Endothelial cell of umbilical vein (primary cell): ENCODE measurements at regions not wholly inside any gene's neighbourhood (a gene's known extent, or its start where the extent isn't known, plus 50 kb on each side); places are given as distances from the start of the nearest gene placed in this dataset.

Source experiments
- BruUV-seq: library from RNA; stranded (reverse); fragments of 400-500 nt; replicated peaks from 2 replicates; lab custom pipeline; 2021; lab: Mats Ljungman, UMichigan
- CTCF ChIA-PET: fragments of 300-600, 350-600 bp; sonication (Branson Sonifier 250); formaldehyde crosslinking; loops from one replicate; lab custom pipeline; 2021; ENCODE audit warnings: antibody characterized with exemption, inconsistent platforms; lab: Charles Lee
- POLR2A ChIA-PET: fragments of 300-600, 350-600 bp; sonication (Branson Sonifier 250); formaldehyde crosslinking; loops from one replicate; lab custom pipeline; 2021; ENCODE audit warnings: antibody characterized with exemption, inconsistent platforms; lab: Charles Lee
- DNase-seq: peaks from one replicate; pipeline ENCODE4 v3.0.0-alpha.2; 2011; ENCODE audit warnings: low read depth, low spot score
- FAIRE-seq: peaks from 2 replicates; lab custom pipeline; 2011; peaks lifted over from hg19 to GRCh38; lab: Jason Lieb, UNC
- H2AFZ ChIP-seq: 2 replicates; pipeline ENCODE4 v1.6.0; 2012; ENCODE audit warnings: low read depth, low read length, control low read depth, inconsistent platforms
- H3K27ac ChIP-seq: 2 replicates; pipeline ENCODE4 v1.5.1; 2011; ENCODE audit warnings: low read depth, mild to moderate bottlenecking, control low read depth, low read length, moderate library complexity; ENCODE audit not compliant: insufficient read depth
- H3K27me3 ChIP-seq, 2 experiments: 2 replicates each; pipeline versions ENCODE4 v1.6.0 to v1.6.1; 2011; ENCODE audit warnings: low read length in 2 of 2, mixed read lengths in 1 of 2; ENCODE audit not compliant: control insufficient read depth in 2 of 2, insufficient read depth in 2 of 2
- H3K36me3 ChIP-seq, 2 experiments: 2 replicates in 1 of 2; 3 replicates in 1 of 2; pipeline ENCODE4 v1.5.1; 2011; ENCODE audit warnings: low read length in 2 of 2, mild to moderate bottlenecking in 1 of 2, moderate library complexity in 1 of 2; ENCODE audit not compliant: control insufficient read depth in 2 of 2, insufficient read depth in 2 of 2; ENCODE audit errors: extremely low read depth in 1 of 2
- H3K4me1 ChIP-seq: 3 replicates; pipeline ENCODE4 v1.5.1; 2011; ENCODE audit warnings: mild to moderate bottlenecking, low read length; ENCODE audit not compliant: control insufficient read depth, insufficient read depth; ENCODE audit errors: extremely low read depth
- H3K4me2 ChIP-seq: 2 replicates; pipeline ENCODE4 v1.6.1; 2011; ENCODE audit warnings: low read length, control low read depth, mixed read lengths; ENCODE audit not compliant: insufficient read depth
- H3K4me3 ChIP-seq, 3 experiments: fragments of 200-600 bp in 1 of 3; sonication (generic), shearing (Covaris generic) in 1 of 3; replicated peaks in 1 of 3; 2 replicates each; pipeline ENCODE4 v1.5.1; 2011 to 2016; ENCODE audit warnings: control low read depth in 3 of 3, low read length in 3 of 3, mild to moderate bottlenecking in 2 of 3, inconsistent platforms in 1 of 3, low read depth in 1 of 3, moderate library complexity in 1 of 3; ENCODE audit not compliant: insufficient read depth in 1 of 3
- H3K79me2 ChIP-seq: 2 replicates; pipeline ENCODE4 v1.6.0; 2012; ENCODE audit warnings: low read length, inconsistent platforms; ENCODE audit not compliant: control insufficient read depth, insufficient read depth
- H3K9ac ChIP-seq: replicated peaks from 2 replicates; pipeline ENCODE3; 2011; ENCODE audit warnings: low read length, control low read depth; ENCODE audit not compliant: insufficient read depth; ENCODE audit errors: extremely low read depth
- H3K9me1 ChIP-seq: replicated peaks from 3 replicates; pipeline ENCODE4 v1.6.0; 2011; ENCODE audit warnings: mild to moderate bottlenecking, low read length; ENCODE audit not compliant: control insufficient read depth, insufficient read depth; ENCODE audit errors: extremely low read depth
- H3K9me3 ChIP-seq: replicated peaks from 2 replicates; pipeline ENCODE4 v1.5.1; 2012; ENCODE audit warnings: low read length, inconsistent platforms; ENCODE audit not compliant: control insufficient read depth, insufficient read depth
- H4K20me1 ChIP-seq: replicated peaks from 2 replicates; pipeline ENCODE3; 2011; ENCODE audit warnings: mild to moderate bottlenecking, low read length; ENCODE audit not compliant: control insufficient read depth, insufficient read depth; ENCODE audit errors: extremely low read depth
- EZH2 ChIP-seq: IDR thresholded peaks from 2 replicates; pipeline ENCODE4 v1.6.1; 2012; ENCODE audit warnings: borderline replicate concordance, low read depth, mild to moderate bottlenecking, moderate library complexity, low read length, inconsistent platforms; ENCODE audit not compliant: severe bottlenecking
- FOS ChIP-seq: IDR thresholded peaks from 2 replicates; pipeline ENCODE4 v1.6.1; 2011; ENCODE audit warnings: mild to moderate bottlenecking, low read length, moderate library complexity, borderline replicate concordance; ENCODE audit not compliant: insufficient read depth
- GATA2 ChIP-seq: IDR thresholded peaks from 2 replicates; pipeline ENCODE4 v1.7.0; 2011; ENCODE audit warnings: low read depth, mild to moderate bottlenecking, moderate library complexity, mixed read lengths, low read length; ENCODE audit not compliant: insufficient read length, insufficient read depth
- JUN ChIP-seq: IDR thresholded peaks from 2 replicates; pipeline ENCODE4 v1.6.1; 2011; ENCODE audit warnings: borderline replicate concordance, low read depth; ENCODE audit not compliant: insufficient read length, insufficient read depth
- MAX ChIP-seq: IDR thresholded peaks from 2 replicates; pipeline ENCODE4 v1.6.1; 2011; ENCODE audit not compliant: insufficient read depth, insufficient read length
- MYC ChIP-seq: IDR thresholded peaks from one replicate; pipeline ENCODE4 v1.6.1; 2011; ENCODE audit warnings: mild to moderate bottlenecking, low read depth, low read length
- POLR2A ChIP-seq: IDR thresholded peaks from 2 replicates; pipeline ENCODE4 v1.6.1; 2012; ENCODE audit warnings: low read depth, mild to moderate bottlenecking, control low read depth, low read length
- POLR2AphosphoS5 ChIP-seq: IDR thresholded peaks from 2 replicates; pipeline ENCODE4 v1.6.1; 2012; ENCODE audit warnings: low read depth, mild to moderate bottlenecking, control low read depth, low read length, moderate library complexity; ENCODE audit not compliant: insufficient read depth
- dilution Hi-C: fragments of 300-500 bp; cut with MboI; formaldehyde crosslinking; loops from one replicate; pipeline ENCODE4 v1.15.0; 2019; ENCODE audit warnings: low sequenced_read_pairs; ENCODE audit not compliant: extremely low pct_ligation_motif_present
- intact Hi-C: fragments of 100-400 bp; cut with micrococcal nuclease; formaldehyde crosslinking; loops from one replicate; pipeline ENCODE4 v1.10.0; 2022
- TF ChIP-seq, protein P1 (sequence below), 2 donors: IDR thresholded peaks; 1 replicate in 1 of 2; 2 replicates in 1 of 2; pipeline ENCODE4 v1.5.1; 2011; ENCODE audit warnings: low read length in 2 of 2, mild to moderate bottlenecking in 2 of 2, moderate library complexity in 2 of 2, control low read depth in 1 of 2, inconsistent platforms in 1 of 2, low read depth in 1 of 2; ENCODE audit not compliant: insufficient read depth in 1 of 2; ENCODE audit errors: extremely low read depth in 1 of 2

DNA sequence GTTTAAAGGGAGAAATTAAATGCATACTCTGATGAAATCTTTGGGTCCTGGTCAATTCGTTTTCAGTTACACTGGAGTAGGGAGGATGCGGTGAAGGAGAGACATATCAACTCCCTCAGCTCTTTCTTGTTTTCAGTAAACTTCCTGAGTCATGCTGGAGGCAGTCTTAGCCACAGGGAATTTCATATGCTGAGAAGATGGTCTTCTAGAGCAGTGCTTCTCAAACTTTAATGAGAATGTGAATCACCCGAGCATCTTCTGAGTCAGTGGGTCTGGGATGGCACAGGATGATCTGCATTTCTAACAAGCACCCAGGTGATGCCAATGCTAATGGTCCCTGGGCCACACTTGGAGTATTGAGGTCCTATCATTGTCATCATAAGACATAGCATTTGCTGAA lies 214.5 kb downstream of the KIT start:
- no peaks in the 10 kb centered on the region for H3K9me1 ChIP-seq
- no peak overlapping the region for H3K27ac ChIP-seq
- no peak overlapping the region for H2AFZ ChIP-seq
- no peak overlapping the region for H3K9ac ChIP-seq
- no peak for DNase-seq
- H3K79me2 ChIP-seq = no peaks in the 10 kb centered on the region
- H3K27me3 ChIP-seq = peaks cover 7 to 16% of the 10 kb centered on the region in 2 experiments
- no peak overlapping the region for H3K4me3 ChIP-seq
- BruUV-seq = no TSS peak
- no peaks in the 10 kb centered on the region for H3K4me1 ChIP-seq
- dilution Hi-C loops = no loop called here
- no peaks in the 10 kb centered on the region for H3K9me3 ChIP-seq
- ChIA-PET CTCF (no interaction called here), POLR2A (no interaction called here)
- intact Hi-C loops = no loop called here
- no peak overlapping the region for H3K4me2 ChIP-seq
- FAIRE-seq = no peak
- no peaks in the 10 kb centered on the region for H4K20me1 ChIP-seq
- no peaks in the 10 kb centered on the region for H3K36me3 ChIP-seq
- TF ChIP-seq MYC (no peak), POLR2AphosphoS5 (no peak), EZH2 (no peak), FOS (no peak)

GRCh38 chr4:54863571-54864255 lies 206.0 kb downstream of the KIT start:
- Histone ChIP-seq H3K36me3 (no peaks in the 10 kb centered on the region), H3K4me3 (no peak overlapping the region), H3K27ac (no peak overlapping the region), H3K9ac (no peak overlapping the region), H4K20me1 (no peaks in the 10 kb centered on the region), H3K4me2 (no peak overlapping the region), H3K79me2 (no peaks in the 10 kb centered on the region), H3K27me3 (peaks cover 22 to 24% of the 10 kb centered on the region in 2 experiments), H3K9me1 (no peaks in the 10 kb centered on the region), H3K9me3 (no peaks in the 10 kb centered on the region), H2AFZ (no peak overlapping the region), H3K4me1 (no peaks in the 10 kb centered on the region)
- DNase-seq (no peak), FAIRE-seq (no peak)
- dilution Hi-C loops (no loop called here), intact Hi-C loops (no loop called here)
- ChIA-PET POLR2A (no interaction called here), CTCF (no interaction called here)
- TF ChIP-seq EZH2 = no peak
- TF ChIP-seq, protein P1, sequence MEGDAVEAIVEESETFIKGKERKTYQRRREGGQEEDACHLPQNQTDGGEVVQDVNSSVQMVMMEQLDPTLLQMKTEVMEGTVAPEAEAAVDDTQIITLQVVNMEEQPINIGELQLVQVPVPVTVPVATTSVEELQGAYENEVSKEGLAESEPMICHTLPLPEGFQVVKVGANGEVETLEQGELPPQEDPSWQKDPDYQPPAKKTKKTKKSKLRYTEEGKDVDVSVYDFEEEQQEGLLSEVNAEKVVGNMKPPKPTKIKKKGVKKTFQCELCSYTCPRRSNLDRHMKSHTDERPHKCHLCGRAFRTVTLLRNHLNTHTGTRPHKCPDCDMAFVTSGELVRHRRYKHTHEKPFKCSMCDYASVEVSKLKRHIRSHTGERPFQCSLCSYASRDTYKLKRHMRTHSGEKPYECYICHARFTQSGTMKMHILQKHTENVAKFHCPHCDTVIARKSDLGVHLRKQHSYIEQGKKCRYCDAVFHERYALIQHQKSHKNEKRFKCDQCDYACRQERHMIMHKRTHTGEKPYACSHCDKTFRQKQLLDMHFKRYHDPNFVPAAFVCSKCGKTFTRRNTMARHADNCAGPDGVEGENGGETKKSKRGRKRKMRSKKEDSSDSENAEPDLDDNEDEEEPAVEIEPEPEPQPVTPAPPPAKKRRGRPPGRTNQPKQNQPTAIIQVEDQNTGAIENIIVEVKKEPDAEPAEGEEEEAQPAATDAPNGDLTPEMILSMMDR (IDR thresholded peaks at IDR 0.05; ENCODE audit: extremely low read depth in 1 of 2, insufficient read depth in 1 of 2, low read depth in 1 of 2, low read length in 2 of 2) = no peak
- no peak for TF ChIP-seq POLR2AphosphoS5
- TF ChIP-seq MYC = no peak
- no peak for TF ChIP-seq GATA2
- no peak for TF ChIP-seq JUN
- no peak for TF ChIP-seq POLR2A
- no peak for TF ChIP-seq FOS
- no peak for TF ChIP-seq MAX
- no TSS peak for BruUV-seq
